ENCODE measurements at regions not wholly inside any gene's neighbourhood (a gene's known extent, or its start where the extent isn't known, plus 50 kb on each side); places are given as distances from the start of the nearest gene placed in this dataset.
"Not testable (repeated sequence)": the region's sequence is repeated elsewhere in the genome, so short reads cannot be mapped to it uniquely, and the experiment has no call there.

DNA sequence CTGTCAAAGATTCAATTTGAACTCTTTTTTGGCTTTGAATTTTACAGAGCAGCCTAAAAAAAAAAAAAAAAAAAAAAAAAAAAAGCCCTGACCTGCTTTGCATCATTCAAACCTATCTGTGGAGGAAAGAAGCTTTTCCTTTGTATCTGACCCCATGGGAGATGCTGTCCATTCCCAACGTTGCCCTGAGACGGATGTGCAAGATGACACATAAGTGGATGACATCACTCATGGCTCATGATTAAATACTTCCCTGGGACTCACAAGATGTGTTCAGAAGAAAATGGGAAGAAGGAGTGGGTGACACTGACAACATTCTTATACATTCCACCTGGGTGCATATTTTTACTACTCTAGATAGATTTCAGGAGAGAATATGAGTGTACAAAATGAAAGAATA lies 245.7 kb upstream of the ELAVL2 start:
- H3K4me3 ChIP-seq (ENCODE audit: low read depth, low read length) = no peak overlapping the region
- TF ChIP-seq, protein P1, sequence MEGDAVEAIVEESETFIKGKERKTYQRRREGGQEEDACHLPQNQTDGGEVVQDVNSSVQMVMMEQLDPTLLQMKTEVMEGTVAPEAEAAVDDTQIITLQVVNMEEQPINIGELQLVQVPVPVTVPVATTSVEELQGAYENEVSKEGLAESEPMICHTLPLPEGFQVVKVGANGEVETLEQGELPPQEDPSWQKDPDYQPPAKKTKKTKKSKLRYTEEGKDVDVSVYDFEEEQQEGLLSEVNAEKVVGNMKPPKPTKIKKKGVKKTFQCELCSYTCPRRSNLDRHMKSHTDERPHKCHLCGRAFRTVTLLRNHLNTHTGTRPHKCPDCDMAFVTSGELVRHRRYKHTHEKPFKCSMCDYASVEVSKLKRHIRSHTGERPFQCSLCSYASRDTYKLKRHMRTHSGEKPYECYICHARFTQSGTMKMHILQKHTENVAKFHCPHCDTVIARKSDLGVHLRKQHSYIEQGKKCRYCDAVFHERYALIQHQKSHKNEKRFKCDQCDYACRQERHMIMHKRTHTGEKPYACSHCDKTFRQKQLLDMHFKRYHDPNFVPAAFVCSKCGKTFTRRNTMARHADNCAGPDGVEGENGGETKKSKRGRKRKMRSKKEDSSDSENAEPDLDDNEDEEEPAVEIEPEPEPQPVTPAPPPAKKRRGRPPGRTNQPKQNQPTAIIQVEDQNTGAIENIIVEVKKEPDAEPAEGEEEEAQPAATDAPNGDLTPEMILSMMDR (IDR thresholded peaks at IDR 0.05; ENCODE audit: control insufficient read depth, extremely low read depth, insufficient read depth) = no peak
- no peak for DNase-seq (ENCODE audit: low read depth)

DNA sequence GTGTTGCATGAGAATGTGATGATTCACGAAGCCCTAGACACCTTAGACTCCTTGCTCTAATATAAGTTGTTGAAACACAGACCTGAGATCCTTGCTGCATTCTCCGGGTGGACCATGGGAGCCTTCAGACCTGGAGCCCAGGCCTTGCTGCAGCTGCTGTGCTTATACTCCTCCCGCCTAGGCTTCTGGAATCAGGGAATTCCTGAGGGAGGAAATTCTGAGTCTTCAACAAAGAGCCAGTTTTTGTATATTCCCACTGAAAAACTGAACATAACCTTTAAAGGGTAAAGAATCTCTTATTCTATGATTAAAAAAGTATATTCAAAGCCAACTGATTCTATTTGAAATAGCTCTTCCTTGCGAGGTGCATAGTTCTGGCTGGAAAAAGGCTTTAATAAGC lies 245.1 kb upstream of the ELAVL2 start:
- H3K4me3 ChIP-seq (ENCODE audit: low read depth, low read length) = no peak overlapping the region
- DNase-seq (ENCODE audit: low read depth) = no peak
- TF ChIP-seq, protein P1 (IDR thresholded peaks at IDR 0.05; ENCODE audit: control insufficient read depth, extremely low read depth, insufficient read depth) = no peak

DNA sequence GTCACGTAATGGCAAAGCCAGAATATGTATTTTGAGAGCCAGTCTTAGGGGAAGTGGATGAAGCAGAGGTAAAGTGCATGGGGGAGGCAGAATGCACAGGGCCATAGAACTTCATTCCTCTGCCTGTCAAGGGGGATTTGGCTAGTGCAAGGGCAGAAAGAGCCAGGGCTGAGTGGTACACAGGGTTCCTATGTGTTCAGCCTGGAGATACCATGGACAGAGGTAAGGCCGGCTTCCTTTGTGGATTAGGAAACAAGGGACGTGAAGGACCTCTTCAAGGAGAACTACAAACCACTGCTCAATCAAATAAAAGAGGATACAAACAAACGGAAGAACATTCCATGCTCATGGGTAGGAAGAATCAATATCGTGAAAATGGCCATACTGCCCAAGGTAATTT lies 241.1 kb upstream of the ELAVL2 start:
- not testable (repeated sequence) for H3K4me3 ChIP-seq (ENCODE audit: low read depth, low read length); DNase-seq (ENCODE audit: low read depth)

DNA sequence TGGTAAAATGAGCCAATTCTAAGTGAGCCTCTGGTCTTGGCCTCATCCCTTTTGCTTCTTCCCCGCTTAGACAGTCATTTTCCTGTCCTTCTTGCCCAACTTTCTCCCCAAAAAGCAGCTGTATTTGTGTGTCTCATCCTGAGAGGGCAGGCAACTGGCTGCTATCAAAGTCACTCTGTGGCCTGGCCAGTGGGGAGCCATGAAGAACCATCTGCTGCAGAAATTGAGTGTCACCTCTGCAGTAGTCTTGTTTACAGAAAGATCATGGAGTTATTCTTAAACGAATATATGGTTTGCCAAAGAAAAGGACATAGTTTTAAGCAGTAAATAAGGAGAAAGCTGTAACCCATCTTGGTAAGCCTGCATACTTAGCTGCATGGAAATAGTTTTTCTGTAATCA lies 233.6 kb upstream of the ELAVL2 start:
- no peak for DNase-seq (ENCODE audit: low read depth)
- no peak overlapping the region for H3K4me3 ChIP-seq (ENCODE audit: low read depth, low read length)
- TF ChIP-seq, protein P1 (IDR thresholded peaks at IDR 0.05; ENCODE audit: control insufficient read depth, extremely low read depth, insufficient read depth) = no peak

DNA sequence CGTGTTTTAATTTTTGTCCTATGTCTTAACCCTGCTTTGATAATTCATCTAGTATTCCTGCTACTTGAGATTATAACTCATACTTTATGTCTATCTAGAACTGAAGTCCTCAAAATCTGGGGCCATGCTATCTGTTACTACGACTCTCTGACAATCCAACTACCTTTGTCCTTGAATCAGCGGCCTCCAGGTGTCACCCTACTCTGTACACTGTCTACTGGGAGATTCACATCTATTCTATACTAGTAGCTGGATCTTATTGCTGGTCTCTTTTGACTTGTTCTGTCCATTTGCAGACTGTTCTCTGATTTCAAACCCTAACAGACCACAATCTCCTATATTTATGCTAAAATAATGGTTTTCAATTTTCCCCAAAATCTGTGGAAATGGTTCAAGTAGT lies 225.5 kb upstream of the ELAVL2 start:
- TF ChIP-seq, protein P1 (IDR thresholded peaks at IDR 0.05; ENCODE audit: control insufficient read depth, extremely low read depth, insufficient read depth) = no peak
- no peak overlapping the region for H3K4me3 ChIP-seq (ENCODE audit: low read depth, low read length)
- no peak for DNase-seq (ENCODE audit: low read depth)

DNA sequence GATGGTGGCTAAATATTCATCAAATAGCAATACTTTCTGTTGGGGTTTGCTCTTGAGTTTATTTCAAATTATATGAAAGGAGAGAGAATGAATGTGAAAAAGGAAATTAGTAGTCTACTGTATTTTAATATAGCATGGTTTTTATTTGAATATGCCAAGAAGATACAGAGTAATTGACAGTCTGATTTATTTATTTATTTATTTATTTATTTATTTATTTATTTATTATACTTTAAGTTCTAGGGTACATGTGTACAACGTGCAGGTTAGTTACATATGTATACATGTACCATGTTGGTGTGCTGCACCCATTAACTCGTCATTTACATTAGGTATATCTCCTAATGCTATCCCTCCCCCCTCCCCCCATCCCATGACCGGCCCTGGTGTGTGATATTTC lies 224.2 kb upstream of the ELAVL2 start:
- not testable (repeated sequence) for DNase-seq (ENCODE audit: low read depth); H3K4me3 ChIP-seq (ENCODE audit: low read depth, low read length)

DNA sequence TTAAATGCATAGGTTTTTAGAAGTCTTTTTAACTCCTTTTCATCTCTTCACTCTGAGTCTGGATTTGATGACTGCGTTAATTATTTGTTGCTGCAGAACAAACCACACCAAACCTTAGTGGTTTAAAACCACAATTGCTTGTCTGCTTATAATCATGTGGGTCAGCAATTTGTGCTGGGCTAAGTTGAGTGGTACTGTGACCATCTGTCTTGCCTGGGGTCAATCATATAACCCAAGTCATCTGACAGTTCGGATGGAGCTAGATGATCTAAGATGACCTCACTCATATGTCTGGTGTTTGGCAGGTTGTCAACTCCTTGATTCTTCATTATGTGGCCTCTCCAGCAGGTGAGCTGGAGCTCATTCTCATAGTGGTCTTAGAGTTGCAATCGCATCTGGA lies 219.1 kb upstream of the ELAVL2 start:
- TF ChIP-seq, protein P1 (IDR thresholded peaks at IDR 0.05; ENCODE audit: control insufficient read depth, extremely low read depth, insufficient read depth) = no peak
- no peak for DNase-seq (ENCODE audit: low read depth)
- no peak overlapping the region for H3K4me3 ChIP-seq (ENCODE audit: low read depth, low read length)

DNA sequence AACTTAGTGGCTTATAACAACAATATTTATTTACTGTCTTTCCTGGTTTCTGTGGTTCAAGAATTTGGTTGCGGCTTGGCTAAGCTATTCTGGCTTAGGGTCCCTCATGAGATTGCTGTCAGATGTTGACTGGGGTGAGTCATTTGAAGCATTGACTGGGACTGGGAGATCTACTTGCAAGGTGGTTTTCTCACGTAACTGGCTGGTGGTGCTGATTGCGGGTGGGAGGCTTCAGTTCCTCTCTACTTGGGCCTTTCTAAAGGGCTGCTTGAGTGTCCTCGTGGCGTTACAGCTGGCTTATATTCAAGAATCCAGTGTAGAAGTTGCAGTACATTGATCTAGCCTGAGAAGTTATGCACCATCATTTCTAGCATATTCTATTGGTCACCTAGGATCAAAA lies 218.5 kb upstream of the ELAVL2 start:
- no peak overlapping the region for H3K4me3 ChIP-seq (ENCODE audit: low read depth, low read length)
- TF ChIP-seq, protein P1 (IDR thresholded peaks at IDR 0.05; ENCODE audit: control insufficient read depth, extremely low read depth, insufficient read depth) = no peak
- no peak for DNase-seq (ENCODE audit: low read depth)
